Keratinocyte (primary cell): ENCODE measurements at regions not wholly inside any gene's neighbourhood (a gene's known extent, or its start where the extent isn't known, plus 50 kb on each side); places are given as distances from the start of the nearest gene placed in this dataset.

Experiments used
- CTCF ChIP-seq, 3 experiments: IDR thresholded peaks in 1 of 3; conservative IDR thresholded peaks in 1 of 3; optimal IDR thresholded peaks in 1 of 3; 2 replicates in 2 of 3; 3 replicates in 1 of 3; pipeline versions ENCODE3 to v1.5.1; 2011; ENCODE audit warnings: low read length in 3 of 3, mild to moderate bottlenecking in 3 of 3, moderate library complexity in 2 of 3, control low read depth in 1 of 3, inconsistent platforms in 1 of 3; ENCODE audit not compliant: insufficient read depth in 2 of 3; ENCODE audit errors: extremely low read depth in 1 of 3
- EZH2 ChIP-seq: IDR thresholded peaks from one replicate; pipeline ENCODE4 v1.6.1; 2012; ENCODE audit warnings: inconsistent platforms, mild to moderate bottlenecking, low read length, moderate library complexity

- TF ChIP-seq CTCF (optimal IDR thresholded peaks at IDR 0.05 in 1 of 3, IDR thresholded peaks at IDR 0.05 in 1 of 3, conservative IDR thresholded peaks at IDR 0.05 in 1 of 3; ENCODE audit: extremely low read depth in 1 of 3, insufficient read depth in 2 of 3, low read length in 3 of 3), result no peak
- no peak for TF ChIP-seq EZH2
Measured at GRCh38 chr15:25936004-25936403, 72.9 kb upstream of the ATP10A start.
